K562 (cell line): ENCODE measurements at regions not wholly inside any gene's neighbourhood (a gene's known extent, or its start where the extent isn't known, plus 50 kb on each side); places are given as distances from the start of the nearest gene placed in this dataset.

ENCODE experiments used
- ATAC-seq: fragments of 200-7000 bp; cut with Tn5 transposase; 3 replicates; pipeline ENCODE4 v1.9.1; 2020; ENCODE audit warnings: moderate library complexity
- BruUV-seq: library from RNA; stranded (reverse); fragments of 400-500 nt; replicated peaks from 2 replicates; lab custom pipeline; 2021; lab: Mats Ljungman, UMichigan
- CTCF ChIA-PET: fragments of 300-600 bp; formaldehyde crosslinking; extraction: SDS; loops from one replicate; lab custom pipeline; 2021; ENCODE audit warnings: low intra/inter-chr PET ratio; lab: Yijun Ruan, JAX
- POLR2A ChIA-PET: fragments of 300-600, 350-650 bp; sonication (Branson Sonifier 250); formaldehyde crosslinking; extraction: SDS; loops from one replicate; lab custom pipeline; 2021; ENCODE audit warnings: antibody characterized with exemption, inconsistent platforms; lab: Yijun Ruan, JAX
- DNase-seq, 4 experiments: peaks; one replicate each; pipeline versions ENCODE4 v3.0.0 to v3.0.0-alpha.2; 2011 to 2018; ENCODE audit warnings: low spot score in 3 of 4, mixed read lengths in 3 of 4; ENCODE audit errors: extremely low read depth in 1 of 4
- FAIRE-seq: peaks from 2 replicates; lab custom pipeline; 2011; peaks lifted over from hg19 to GRCh38; lab: Jason Lieb, UNC
- H2AFZ ChIP-seq: 2 replicates; pipeline ENCODE4 v1.6.0; 2011; ENCODE audit warnings: low read depth, low read length, control low read depth, inconsistent platforms
- H3K27ac ChIP-seq: fragments of 200-600 bp; 3 replicates; pipeline ENCODE4 v1.8.0; 2011; ENCODE audit warnings: low read depth, mild to moderate bottlenecking, control low read depth, inconsistent platforms, low read length, moderate library complexity, mixed read lengths; ENCODE audit errors: extremely low read depth
- H3K27me3 ChIP-seq, 2 experiments: fragments of 300-600 bp in 1 of 2; 2 replicates in 1 of 2; 3 replicates in 1 of 2; pipeline versions ENCODE4 v1.6.0 to v1.8.0; 2011; ENCODE audit warnings: inconsistent platforms in 2 of 2, low read length in 2 of 2, mild to moderate bottlenecking in 1 of 2, mixed read lengths in 1 of 2, moderate library complexity in 1 of 2; ENCODE audit not compliant: control insufficient read depth in 2 of 2, insufficient read depth in 2 of 2
- H3K36me3 ChIP-seq: fragments of 300-600 bp; 3 replicates; pipeline ENCODE4 v1.8.0; 2011; ENCODE audit warnings: mild to moderate bottlenecking, low read length, inconsistent platforms; ENCODE audit not compliant: control insufficient read depth, insufficient read depth
- H3K4me1 ChIP-seq, 2 experiments: fragments of 200-600 bp in 1 of 2; replicated peaks in 1 of 2; 2 replicates in 1 of 2; 3 replicates in 1 of 2; pipeline versions ENCODE4 v1.5.1 to v1.8.0; 2011; ENCODE audit warnings: inconsistent platforms in 2 of 2, low read length in 2 of 2, mild to moderate bottlenecking in 1 of 2, mixed read lengths in 1 of 2, moderate library complexity in 1 of 2; ENCODE audit not compliant: control insufficient read depth in 2 of 2, insufficient read depth in 2 of 2
- H3K4me2 ChIP-seq: 2 replicates; pipeline ENCODE4 v1.6.1; 2011; ENCODE audit warnings: low read length, control low read depth, inconsistent platforms, mixed read lengths; ENCODE audit not compliant: insufficient read depth
- H3K4me3 ChIP-seq: fragments of 200-600 bp; sonication (generic), shearing (Covaris generic); 2 replicates; pipeline ENCODE4 v1.5.1; 2016; ENCODE audit warnings: control low read depth, inconsistent platforms
- H3K79me2 ChIP-seq: fragments of 200-600 bp; 3 replicates; pipeline ENCODE4 v1.8.0; 2011; ENCODE audit warnings: low read length, inconsistent platforms; ENCODE audit not compliant: control insufficient read depth, insufficient read depth
- H3K9ac ChIP-seq, 2 experiments: 2 replicates each; pipeline versions ENCODE4 v1.6.0 to v1.6.1; 2011; ENCODE audit warnings: low read depth in 2 of 2, low read length in 2 of 2, control low read depth in 1 of 2, inconsistent platforms in 1 of 2, mild to moderate bottlenecking in 1 of 2, mixed read lengths in 1 of 2; ENCODE audit not compliant: insufficient read depth in 1 of 2
- H3K9me1 ChIP-seq: one replicate; pipeline ENCODE4 v1.6.0; 2011; ENCODE audit warnings: inconsistent platforms, mild to moderate bottlenecking, low read length, moderate library complexity; ENCODE audit not compliant: control insufficient read depth, insufficient read depth
- H3K9me3 ChIP-seq: replicated peaks from 2 replicates; pipeline ENCODE4 v1.5.1; 2011; ENCODE audit warnings: low read depth, low read length, inconsistent platforms; ENCODE audit not compliant: control insufficient read depth, insufficient read depth
- H4K20me1 ChIP-seq: replicated peaks from 2 replicates; pipeline ENCODE4 v1.6.1; 2011; ENCODE audit warnings: low read length, inconsistent platforms, mixed read lengths; ENCODE audit not compliant: control insufficient read depth, insufficient read depth
- FOXO4 ChIP-seq: fragments of 450-650 bp; formaldehyde crosslinking; IDR thresholded peaks from 2 replicates; pipeline ENCODE4 v1.4.0; 2020; ENCODE audit warnings: mild to moderate bottlenecking, moderate library complexity
- FOXP4 ChIP-seq: sonication (generic); formaldehyde crosslinking; IDR thresholded peaks from 2 replicates; pipeline ENCODE4 v1.8.0; 2022; ENCODE audit warnings: mild to moderate bottlenecking, missing genetic modification reagents, borderline replicate concordance
- HBP1 ChIP-seq: fragments of 450-650 bp; formaldehyde crosslinking; IDR thresholded peaks from 2 replicates; pipeline ENCODE4 v1.4.0; 2022; ENCODE audit warnings: missing genetic modification characterization
- HMBOX1 ChIP-seq: sonication (generic); IDR thresholded peaks from 2 replicates; pipeline ENCODE4 v1.6.1; 2016
- HNRNPUL1 ChIP-seq: fragments of 200-400 bp; formaldehyde crosslinking; IDR thresholded peaks from 2 replicates; pipeline ENCODE4 v1.6.1; 2017; ENCODE audit warnings: low read length
- KLF13 ChIP-seq: fragments of 450-650 bp; IDR thresholded peaks from 2 replicates; pipeline ENCODE4 v1.6.1; 2016; ENCODE audit warnings: missing genetic modification characterization, low read depth, mild to moderate bottlenecking, missing compliant biosample characterization, moderate library complexity, borderline replicate concordance
- NFE2 ChIP-seq: IDR thresholded peaks from 2 replicates; pipeline ENCODE4 v1.6.1; 2014; ENCODE audit warnings: antibody characterized with exemption, low read depth
- NRF1 ChIP-seq, 2 experiments: fragments of 450-650 bp; IDR thresholded peaks in 1 of 2; conservative IDR thresholded peaks in 1 of 2; 2 replicates each; pipeline ENCODE4 v1.6.1; 2014; ENCODE audit warnings: mild to moderate bottlenecking in 2 of 2
- RBM17 ChIP-seq: fragments of 200-400 bp; formaldehyde crosslinking; IDR thresholded peaks from 2 replicates; pipeline ENCODE4 v1.6.1; 2017; ENCODE audit warnings: low read depth, mild to moderate bottlenecking, low read length, borderline replicate concordance
- SMARCA4 ChIP-seq: fragments of 450-650 bp; IDR thresholded peaks from 2 replicates; pipeline ENCODE4 v1.6.1; 2016
- SP2 ChIP-seq: IDR thresholded peaks from 2 replicates; pipeline ENCODE4 v1.6.1; 2011; ENCODE audit warnings: mild to moderate bottlenecking, low read depth, low read length, moderate library complexity; ENCODE audit not compliant: poor library complexity, severe bottlenecking; ENCODE audit errors: extremely low read depth
- TOE1 ChIP-seq, 2 experiments: fragments of 450-650 bp in 1 of 2; sonication (generic) in 1 of 2; formaldehyde crosslinking in 1 of 2; IDR thresholded peaks; 2 replicates each; pipeline versions ENCODE4 v1.7.1 to v1.8.0; 2016 to 2022; ENCODE audit warnings: borderline replicate concordance in 2 of 2, mild to moderate bottlenecking in 2 of 2, antibody characterized with exemption in 1 of 2, inconsistent platforms in 1 of 2, low read depth in 1 of 2, missing genetic modification reagents in 1 of 2, moderate library complexity in 1 of 2
- ZNF140 ChIP-seq: fragments of 250-450 bp; sonication (Bioruptor Pico); IDR thresholded peaks from 2 replicates; pipeline ENCODE4 v1.8.0; 2021; ENCODE audit warnings: moderate library complexity, mild to moderate bottlenecking, inconsistent platforms
- ZNF655 ChIP-seq: fragments of 250-450 bp; sonication (Bioruptor Pico); IDR thresholded peaks from 2 replicates; pipeline ENCODE4 v1.5.0; 2021
- WGBS: fragments of 100-300 bp; shearing (Covaris generic); methylation state at CpG from one replicate; pipeline ENCODE4 v1.1.6; 2016; ENCODE audit warnings: low coverage, mixed read lengths; ENCODE audit not compliant: insufficient coverage; ENCODE audit errors: missing lambda C conversion rate; 5-methylcytosine and 5-hydroxymethylcytosine counted together
- in situ Hi-C: fragments of 300-500 bp; cut with MboI; formaldehyde crosslinking; loops from 4 replicates; pipeline ENCODE4 v1.15.0; 2018; ENCODE audit warnings: inconsistent platforms, mixed read lengths
- intact Hi-C: fragments of 100-400 bp; cut with micrococcal nuclease; formaldehyde crosslinking; loops from 2 replicates; pipeline ENCODE4 v1.14.2; 2022

GRCh38 chr10:78193189-78193588, 159.5 kb downstream of the RPS24 start (continued):
- TF ChIP-seq SP2 (no peak), HBP1 (CRISPR knock-in tag) (no peak)

GRCh38 chr10:78194050-78194449, 160.4 kb downstream of the RPS24 start:
- intact Hi-C loops: no loop called here
- no peak for TF ChIP-seq HMBOX1
- TF ChIP-seq ZNF655 (CRISPR knock-in tag): no peak
- no peak for TF ChIP-seq NRF1 (conservative IDR thresholded peaks at IDR 0.05 in 1 of 2, IDR thresholded peaks at IDR 0.05 in 1 of 2)
- TF ChIP-seq SMARCA4: no peak
- no peak for TF ChIP-seq RBM17
- TF ChIP-seq FOXO4 (CRISPR knock-in tag): no peak
- TF ChIP-seq KLF13: no peak
- no peak for TF ChIP-seq TOE1 (IDR thresholded peaks at IDR 0.05; ENCODE audit: borderline replicate concordance)
- no peak for TF ChIP-seq TOE1 (CRISPR knock-in tag; IDR thresholded peaks at IDR 0.05; ENCODE audit: borderline replicate concordance, low read depth)
- TF ChIP-seq HNRNPUL1: no peak
- no peak for TF ChIP-seq NFE2
- no peak for TF ChIP-seq FOXP4 (CRISPR knock-in tag)
- TF ChIP-seq ZNF140 (CRISPR knock-in tag): no peak

More at GRCh38 chr10:78194050-78194449, 160.4 kb downstream of the RPS24 start:
- no peaks in the 10 kb centered on the region for H3K9me3 ChIP-seq
- no peak overlapping the region for H3K9ac ChIP-seq
- H3K27ac ChIP-seq: no peak overlapping the region
- H3K36me3 ChIP-seq: no peaks in the 10 kb centered on the region
- FAIRE-seq: no peak
- ChIA-PET POLR2A (no interaction called here), CTCF (no interaction called here)
- BruUV-seq: no TSS peak
- no peak overlapping the region for H2AFZ ChIP-seq
- peaks cover 0 to 5% of the 10 kb centered on the region in 2 experiments; a peak in 1 of 5 replicates for H3K27me3 ChIP-seq
- no peak overlapping the region for H3K4me2 ChIP-seq
- no peak for DNase-seq
- H4K20me1 ChIP-seq: no peaks in the 10 kb centered on the region
- ATAC-seq: no peak
- H3K4me3 ChIP-seq: no peak overlapping the region
- H3K4me1 ChIP-seq: 0 out of 5 replicates have a peak, but pooled peaks cover 0 to 4% of the 10 kb centered on the region in 2 experiments
- in situ Hi-C loops: no loop called here
- WGBS: 2% methylated on average over 4 of the region's 4 CpGs
- no peaks in the 10 kb centered on the region for H3K9me1 ChIP-seq
- H3K79me2 ChIP-seq: no peaks in the 10 kb centered on the region
